Thymus (tissue), 11 donors: ENCODE measurements at regions not wholly inside any gene's neighbourhood (a gene's known extent, or its start where the extent isn't known, plus 50 kb on each side); places are given as distances from the start of the nearest gene placed in this dataset.

ENCODE experiments used
- DNase-seq, 9 donors: peaks; one replicate each; pipeline ENCODE4 v3.0.0-alpha.2; 2013; ENCODE audit warnings: low spot score in 9 of 9, low read depth in 6 of 9, missing footprints in 1 of 9
- H3K27ac ChIP-seq, 2 donors: one replicate each; pipeline ENCODE4 v1.5.1; 2013; ENCODE audit warnings: control low read depth in 1 of 2, low read depth in 1 of 2, low read length in 1 of 2, mild to moderate bottlenecking in 1 of 2, moderate library complexity in 1 of 2
- H3K27me3 ChIP-seq, 2 donors: one replicate each; pipeline ENCODE4 v1.5.1; 2013; ENCODE audit warnings: low read length in 1 of 2; ENCODE audit not compliant: control insufficient read depth in 2 of 2, insufficient read depth in 1 of 2
- H3K36me3 ChIP-seq, 2 donors: one replicate each; pipeline ENCODE4 v1.5.1; 2013; ENCODE audit warnings: low read length in 1 of 2, mild to moderate bottlenecking in 1 of 2, moderate library complexity in 1 of 2; ENCODE audit not compliant: control insufficient read depth in 2 of 2, insufficient read depth in 2 of 2
- H3K4me1 ChIP-seq, 2 donors: one replicate each; pipeline ENCODE4 v1.5.1; 2013; ENCODE audit warnings: low read length in 2 of 2; ENCODE audit not compliant: control insufficient read depth in 2 of 2, insufficient read depth in 2 of 2
- H3K4me3 ChIP-seq, 2 donors: one replicate each; pipeline ENCODE4 v1.5.1; 2013; ENCODE audit warnings: low read length in 2 of 2, control low read depth in 1 of 2, mild to moderate bottlenecking in 1 of 2
- H3K9me3 ChIP-seq, 2 donors: one replicate each; pipeline ENCODE4 v1.5.1; 2013; ENCODE audit warnings: low read length in 1 of 2, mild to moderate bottlenecking in 1 of 2; ENCODE audit not compliant: control insufficient read depth in 2 of 2, insufficient read depth in 1 of 2
- WGBS: extraction: QIAGEN DNeasy Blood & Tissue Kit; methylation state at CpG from one replicate; pipeline ENCODE4 v1.1.7; 2013; 5-methylcytosine and 5-hydroxymethylcytosine counted together
- donor health status: healthy.

DNA sequence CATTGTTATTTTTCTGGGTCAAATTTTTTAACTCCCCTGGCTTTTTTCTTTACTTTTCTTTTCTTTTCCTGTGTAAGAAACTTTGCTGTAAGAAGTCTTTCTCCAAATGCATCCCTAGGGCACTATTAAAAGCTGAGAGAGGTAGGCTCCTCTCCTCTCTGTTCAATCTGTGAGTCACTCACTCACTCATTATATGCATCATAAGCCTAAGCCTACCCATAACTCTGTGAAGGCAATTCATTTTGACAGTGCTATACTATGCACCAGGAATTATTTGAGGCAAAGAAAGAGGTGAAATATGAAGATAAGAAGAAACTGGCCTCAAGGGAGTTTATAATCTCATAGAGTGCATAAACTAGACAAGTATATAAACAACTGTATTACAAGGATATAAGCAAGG is 67.9 kb upstream of the PRR16 start:
- Histone ChIP-seq H3K9me3 (peaks cover 0 to 7% of the 10 kb centered on the region in 2 donors), H3K36me3 (no peaks in the 10 kb centered on the region), H3K4me3 (no peak overlapping the region)

DNA sequence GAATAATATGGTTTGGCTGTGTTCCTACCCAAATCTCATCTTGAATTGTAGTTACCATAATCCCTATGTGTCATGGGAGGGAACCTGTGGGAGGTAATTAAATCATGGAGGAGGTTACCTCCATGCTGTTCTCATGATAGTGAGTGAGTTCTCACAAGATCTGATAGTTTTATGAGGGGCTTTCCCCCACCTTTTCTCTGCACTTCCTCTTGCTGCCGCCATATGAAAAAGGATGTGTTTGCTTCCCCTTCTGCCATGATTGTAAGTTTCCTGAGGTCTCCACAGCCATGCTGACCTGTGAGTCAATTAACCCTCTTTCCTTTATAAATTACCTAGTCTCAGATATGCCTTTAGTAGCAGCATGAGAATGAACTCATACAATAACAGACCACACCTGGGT is 63.7 kb upstream of the PRR16 start:
- peaks cover 0 to 7% of the 10 kb centered on the region in 2 donors for H3K9me3 ChIP-seq
- no peaks in the 10 kb centered on the region for H3K36me3 ChIP-seq
- no peak for DNase-seq
- WGBS: 98% methylated on average over 1 of the region's 1 CpG
- H3K4me3 ChIP-seq: no peak overlapping the region
- H3K4me1 ChIP-seq: no peaks in the 10 kb centered on the region
- H3K27ac ChIP-seq: no peak overlapping the region
- H3K27me3 ChIP-seq: no peaks in the 10 kb centered on the region

More for the DNA sequence above, 67.9 kb upstream of the PRR16 start:
- no peak overlapping the region for H3K27ac ChIP-seq
- no peak for DNase-seq
- no peaks in the 10 kb centered on the region for H3K27me3 ChIP-seq
- no peaks in the 10 kb centered on the region for H3K4me1 ChIP-seq

DNA sequence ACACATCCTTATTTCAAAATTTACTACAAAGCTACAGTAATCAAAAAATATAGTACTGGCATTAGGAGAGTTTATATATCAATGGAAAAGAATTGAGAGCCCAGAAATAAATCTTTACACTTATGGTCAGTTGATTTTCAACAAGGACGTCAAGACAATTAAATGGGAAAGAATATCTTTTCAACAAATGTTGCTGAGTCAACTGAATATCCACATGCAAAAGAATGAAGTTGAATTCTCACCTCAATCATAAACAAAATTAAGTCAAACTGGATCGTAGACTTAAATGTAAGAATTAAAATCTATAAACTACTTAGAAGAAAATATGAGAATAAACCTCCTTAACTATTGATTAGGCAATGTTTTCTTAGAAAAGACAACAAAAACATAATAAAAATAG is 61.5 kb upstream of the PRR16 start:
- Histone ChIP-seq H3K27me3 (no peaks in the 10 kb centered on the region), H3K36me3 (no peaks in the 10 kb centered on the region), H3K4me1 (no peaks in the 10 kb centered on the region), H3K27ac (no peak overlapping the region), H3K4me3 (no peak overlapping the region), H3K9me3 (peaks cover 0 to 7% of the 10 kb centered on the region in 2 donors)
- 99% methylated on average over 2 of the region's 2 CpGs for WGBS
- DNase-seq: no peak

DNA sequence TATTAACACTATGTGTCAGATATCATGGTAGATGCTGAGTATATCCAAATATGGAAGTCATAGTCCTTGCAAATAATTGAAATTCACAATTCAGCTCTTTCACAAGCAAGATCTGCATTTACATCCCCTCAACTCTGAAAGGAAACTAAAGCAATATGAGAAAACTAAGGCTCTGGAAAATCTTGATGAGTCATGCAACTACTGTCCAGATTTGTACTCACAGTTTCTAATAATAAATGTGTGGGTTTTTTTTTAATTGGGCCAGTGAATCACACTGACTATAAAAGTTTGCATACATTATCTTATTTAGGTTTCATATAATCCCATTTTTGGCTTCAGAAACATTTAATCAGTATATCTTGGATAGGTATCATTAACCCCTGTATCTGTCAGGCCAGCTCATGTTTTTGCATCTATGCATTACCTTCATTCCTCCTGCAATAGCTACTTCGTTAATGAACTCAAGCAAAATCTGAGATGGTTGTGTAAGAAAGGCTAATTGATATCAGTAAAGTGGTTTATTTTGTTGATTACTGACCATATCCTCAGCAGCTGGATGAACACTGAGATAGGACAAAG is 58.7 kb upstream of the PRR16 start:
- Histone ChIP-seq H3K27ac (no peak overlapping the region), H3K4me1 (no peaks in the 10 kb centered on the region), H3K9me3 (no peaks in the 10 kb centered on the region), H3K27me3 (no peaks in the 10 kb centered on the region), H3K36me3 (no peaks in the 10 kb centered on the region), H3K4me3 (no peak overlapping the region)
- no peak for DNase-seq
- WGBS: 95% methylated on average over 1 of the region's 1 CpG

DNA sequence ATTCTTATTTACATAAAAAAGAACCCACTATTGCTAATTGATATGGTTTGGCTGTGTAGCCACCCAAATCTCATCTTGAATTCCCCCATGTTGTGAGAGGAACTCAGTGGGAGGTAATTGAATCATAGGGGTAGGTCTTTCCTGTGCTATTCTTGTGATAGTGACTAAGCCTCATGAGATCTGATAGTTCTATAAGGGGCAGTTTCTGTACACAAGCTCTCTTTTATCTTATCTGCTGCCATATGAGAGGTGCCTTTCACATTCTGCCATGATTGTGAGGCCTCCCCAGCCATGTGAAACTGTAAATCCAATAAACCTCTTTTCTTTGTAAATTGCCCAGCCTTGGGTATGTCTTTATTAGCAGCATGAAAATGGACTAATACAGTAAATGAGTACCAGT is 58.2 kb upstream of the PRR16 start:
- no peak for DNase-seq
- Histone ChIP-seq H3K4me3 (no peak overlapping the region), H3K27ac (no peak overlapping the region), H3K36me3 (no peaks in the 10 kb centered on the region), H3K4me1 (no peaks in the 10 kb centered on the region), H3K9me3 (no peaks in the 10 kb centered on the region), H3K27me3 (no peaks in the 10 kb centered on the region)

DNA sequence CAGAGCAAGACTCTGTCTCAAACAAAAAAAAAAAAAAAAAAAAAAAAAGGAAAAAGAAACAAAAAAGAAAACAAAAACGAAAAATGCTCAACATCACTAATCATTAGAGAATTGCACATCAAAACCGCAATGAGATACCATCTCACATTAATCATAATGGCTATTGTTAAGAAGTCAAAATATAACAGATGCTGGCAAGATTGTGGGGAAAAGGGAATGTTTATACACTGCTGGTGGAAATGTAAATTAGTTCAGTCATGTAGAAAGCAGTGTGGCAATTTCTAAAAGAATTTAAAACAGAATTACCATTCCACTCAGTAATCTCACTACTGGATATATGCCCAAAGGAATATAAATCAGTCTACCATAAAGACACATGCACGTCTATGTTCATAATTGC is 50.4 kb upstream of the PRR16 start:
- WGBS: 93% methylated on average over 3 of the region's 3 CpGs
- no peak for DNase-seq
- H3K36me3 ChIP-seq: no peaks in the 10 kb centered on the region
- H3K9me3 ChIP-seq: no peaks in the 10 kb centered on the region
- H3K4me1 ChIP-seq: no peaks in the 10 kb centered on the region
- H3K27me3 ChIP-seq: no peaks in the 10 kb centered on the region
- H3K4me3 ChIP-seq: no peak overlapping the region
- H3K27ac ChIP-seq: no peak overlapping the region
